GM12878 (cell line): ENCODE measurements at regions not wholly inside any gene's neighbourhood (a gene's known extent, or its start where the extent isn't known, plus 50 kb on each side); places are given as distances from the start of the nearest gene placed in this dataset.

Experiments used
- ATAC-seq: fragments of 200-7000 bp; cut with Tn5 transposase; 3 replicates; pipeline ENCODE4 v1.9.1; 2020; ENCODE audit warnings: mild to moderate bottlenecking, moderate library complexity
- BruUV-seq: library from RNA; stranded (reverse); fragments of 400-500 nt; replicated peaks from 2 replicates; lab custom pipeline; 2021; lab: Mats Ljungman, UMichigan
- CTCF ChIA-PET: fragments of 300-600 bp; sonication (Branson Sonifier 250); formaldehyde crosslinking; extraction: SDS; loops from one replicate; lab custom pipeline; 2021; ENCODE audit warnings: inconsistent platforms; lab: Yijun Ruan, JAX
- POLR2A ChIA-PET: fragments of 350-600 bp; formaldehyde crosslinking; extraction: SDS; loops from one replicate; lab custom pipeline; 2021; ENCODE audit warnings: inconsistent platforms; lab: Charles Lee
- RAD21 ChIA-PET: fragments of 300-600 bp; sonication (Branson Sonifier 250); formaldehyde crosslinking; loops from one replicate; lab custom pipeline; 2023; ENCODE audit warnings: antibody characterized with exemption; ENCODE audit not compliant: unreplicated experiment; lab: Charles Lee
- SMC1A ChIA-PET: fragments of 300-600 bp; sonication (Branson Sonifier 250); formaldehyde crosslinking; loops from one replicate; lab custom pipeline; 2023; ENCODE audit not compliant: unreplicated experiment, uncharacterized antibody; lab: Charles Lee
- DNase-seq: peaks from one replicate; pipeline ENCODE4 v3.0.0-alpha.2; 2011; ENCODE audit warnings: low read depth, low spot score
- FAIRE-seq: peaks from 3 replicates; lab custom pipeline; 2011; peaks lifted over from hg19 to GRCh38; lab: Jason Lieb, UNC
- H2AFZ ChIP-seq: 2 replicates; pipeline ENCODE4 v1.6.0; 2011; ENCODE audit warnings: low read depth, low read length, control low read depth; ENCODE audit not compliant: control insufficient read depth
- H3K27ac ChIP-seq: 2 replicates; pipeline ENCODE4 v1.5.1; 2011; ENCODE audit warnings: control low read depth; ENCODE audit not compliant: control insufficient read depth, insufficient read depth
- H3K27me3 ChIP-seq, 2 experiments: replicated peaks in 1 of 2; 2 replicates each; pipeline versions ENCODE4 v1.6.0 to v1.6.1; 2011; ENCODE audit warnings: low read length in 1 of 2; ENCODE audit not compliant: control insufficient read depth in 2 of 2, insufficient read depth in 2 of 2
- H3K36me3 ChIP-seq, 2 experiments: 2 replicates each; pipeline ENCODE4 v1.5.1; 2011; ENCODE audit warnings: low read length in 1 of 2; ENCODE audit not compliant: control insufficient read depth in 2 of 2, insufficient read depth in 2 of 2
- H3K4me1 ChIP-seq: 2 replicates; pipeline ENCODE4 v1.6.1; 2011; ENCODE audit warnings: mild to moderate bottlenecking, low read length, moderate library complexity, mixed read lengths; ENCODE audit not compliant: control insufficient read depth, insufficient read depth
- H3K4me2 ChIP-seq: 2 replicates; pipeline ENCODE4 v1.6.0; 2011; ENCODE audit warnings: control low read depth; ENCODE audit not compliant: control insufficient read depth, insufficient read depth
- H3K4me3 ChIP-seq: fragments of 200-600 bp; sonication (generic); 2 replicates; pipeline ENCODE4 v1.5.1; 2016
- H3K79me2 ChIP-seq: 2 replicates; pipeline ENCODE4 v1.6.0; 2011; ENCODE audit warnings: low read length; ENCODE audit not compliant: control insufficient read depth, insufficient read depth
- H3K9ac ChIP-seq: 2 replicates; pipeline ENCODE4 v1.8.0; 2011; ENCODE audit warnings: low read length, control low read depth, mixed read lengths; ENCODE audit not compliant: control insufficient read depth, insufficient read depth
- H3K9me3 ChIP-seq: replicated peaks from 3 replicates; pipeline ENCODE4 v1.5.1; 2011; ENCODE audit warnings: mild to moderate bottlenecking, low read length; ENCODE audit not compliant: control insufficient read depth, insufficient read depth
- H4K20me1 ChIP-seq: 2 replicates; pipeline ENCODE4 v1.6.0; 2011; ENCODE audit not compliant: control insufficient read depth, insufficient read depth
- E2F8 ChIP-seq: fragments of 450-650 bp; IDR thresholded peaks from 2 replicates; pipeline ENCODE4 v1.6.1; 2018; ENCODE audit warnings: mild to moderate bottlenecking, low read depth, moderate library complexity; ENCODE audit not compliant: partially characterized antibody
- EP300 ChIP-seq, 2 experiments: fragments of 150-350 bp in 1 of 2; IDR thresholded peaks; 2 replicates each; pipeline ENCODE4 v1.6.1; 2011 to 2012; ENCODE audit warnings: low read depth in 2 of 2, low read length in 2 of 2, borderline replicate concordance in 1 of 2, improper control_type of control experiment in 1 of 2, inconsistent platforms in 1 of 2; ENCODE audit not compliant: control insufficient read depth in 1 of 2
- IRF4 ChIP-seq: IDR thresholded peaks from 2 replicates; pipeline ENCODE4 v1.6.1; 2011; ENCODE audit warnings: low read depth, low read length
- NRF1 ChIP-seq: conservative IDR thresholded peaks from 2 replicates; pipeline ENCODE4 v1.6.1; 2011; ENCODE audit warnings: mild to moderate bottlenecking, low read depth, low read length, improper control_type of control experiment
- SMAD5 ChIP-seq: IDR thresholded peaks from 2 replicates; pipeline ENCODE4 v1.6.1; 2016; ENCODE audit warnings: antibody characterized with exemption, low read depth
- WRNIP1 ChIP-seq: IDR thresholded peaks from 2 replicates; pipeline ENCODE4 v1.6.1; 2011; ENCODE audit warnings: low read depth, low read length, improper control_type of control experiment, borderline replicate concordance
- ZNF622 ChIP-seq: fragments of 450-650 bp; IDR thresholded peaks from 2 replicates; pipeline ENCODE4 v1.6.1; 2017; ENCODE audit warnings: mild to moderate bottlenecking, inconsistent platforms
- WGBS: methylation state at CpG from one replicate; pipeline ENCODE4 v1.1.6; 2016; ENCODE audit warnings: low lambda C conversion rate; ENCODE audit not compliant: insufficient replicate concordance, insufficient coverage; ENCODE audit errors: missing lambda C conversion rate; 5-methylcytosine and 5-hydroxymethylcytosine counted together
- in situ Hi-C: fragments of 300-500 bp; cut with MboI; formaldehyde crosslinking; loops from 9 replicates; pipeline ENCODE4 v1.14.3; 2018; ENCODE audit warnings: mixed read lengths
- intact Hi-C: fragments of 100-400 bp; cut with micrococcal nuclease; formaldehyde crosslinking; loops from one replicate; pipeline ENCODE4 v1.14.2; 2022; ENCODE audit not compliant: unreplicated experiment

- intact Hi-C loops, result no loop called here
- ATAC-seq, result no peak
- WGBS, result 6% methylated on average over 1 of the region's 1 CpG
- CTCF ChIA-PET, result interaction anchor here (1.8 kb wide), 1 partner anchor 11 kb away, joined by 10 read pairs; no protein-coding TSS in a partner anchor
- H3K36me3 ChIP-seq, result no peaks in the 10 kb centered on the region
- DNase-seq, result no peak
- no peak overlapping the region for H3K27ac ChIP-seq
- RAD21 ChIA-PET, result no interaction called here
- H3K27me3 ChIP-seq, result no peaks in the 10 kb centered on the region
- no peak overlapping the region for H2AFZ ChIP-seq
- no TSS peak for BruUV-seq
- SMC1A ChIA-PET, result no interaction called here
- POLR2A ChIA-PET, result interaction anchor here (0.6 kb wide), 1 partner anchor 1060 kb away, joined by 5 read pairs; no protein-coding TSS in a partner anchor
- no peak for FAIRE-seq
- H3K9ac ChIP-seq, result no peak overlapping the region
- H4K20me1 ChIP-seq, result no peaks in the 10 kb centered on the region
- no peak overlapping the region for H3K4me3 ChIP-seq
- in situ Hi-C loops, result no loop called here
- no peaks in the 10 kb centered on the region for H3K79me2 ChIP-seq
- no peak overlapping the region for H3K4me2 ChIP-seq
- no peaks in the 10 kb centered on the region for H3K9me3 ChIP-seq
- TF ChIP-seq NRF1 (no peak), ZNF622 (no peak), WRNIP1 (no peak), EP300 (IDR thresholded peaks at IDR 0.05; ENCODE audit: borderline replicate concordance in 1 of 2, control insufficient read depth in 1 of 2, low read depth in 2 of 2, low read length in 2 of 2) (no peak), E2F8 (no peak), IRF4 (no peak), SMAD5 (no peak)
- no peaks in the 10 kb centered on the region for H3K4me1 ChIP-seq
These were observed 91.5 kb upstream of the TUT7 start for GRCh38 chr9:86445671-86446070.
